Stomach (tissue), 8 donors: ENCODE measurements at regions not wholly inside any gene's neighbourhood (a gene's known extent, or its start where the extent isn't known, plus 50 kb on each side); places are given as distances from the start of the nearest gene placed in this dataset.

Experiments used
- DNase-seq, 2 donors: peaks; one replicate each; pipeline versions ENCODE4 v3.0.0 to v3.0.0-alpha.2; 2013 to 2019
- H3K27ac ChIP-seq, 5 donors: fragments of 200-600 bp in 4 of 5; sonication (generic) in 4 of 5; one replicate each; pipeline ENCODE4 v1.5.1; 2013 to 2019; ENCODE audit warnings: mild to moderate bottlenecking in 1 of 5, moderate library complexity in 1 of 5
- H3K27me3 ChIP-seq, 3 donors: fragments of 200-600 bp; sonication (generic); one replicate each; pipeline ENCODE4 v1.5.1; 2017 to 2019; ENCODE audit warnings: mixed run types in 1 of 3
- H3K36me3 ChIP-seq, 4 donors: fragments of 200-600 bp; sonication (generic); 1 replicate in 3 of 4; 2 replicates in 1 of 4; pipeline ENCODE4 v1.5.1; 2016 to 2019
- H3K4me1 ChIP-seq, 4 donors: fragments of 200-600 bp; sonication (generic); one replicate each; pipeline ENCODE4 v1.5.1; 2016 to 2019
- H3K4me3 ChIP-seq, 4 donors: fragments of 200-600 bp; sonication (generic) in 3 of 4; one replicate each; pipeline ENCODE4 v1.5.1; 2016 to 2019; ENCODE audit warnings: mild to moderate bottlenecking in 1 of 4
- H3K9me3 ChIP-seq, 4 donors: fragments of 200-600 bp; sonication (generic); one replicate each; pipeline ENCODE4 v1.5.1; 2016 to 2019
- CTCF ChIP-seq, 7 experiments: fragments of 450-650 bp in 4 of 7; fragments of 200-600 bp in 3 of 7; sonication (generic) in 3 of 7; IDR thresholded peaks; one replicate each; pipeline ENCODE4 v1.5.1; 2016 to 2019; ENCODE audit warnings: antibody characterized with exemption in 7 of 7, control low read depth in 2 of 7, mild to moderate bottlenecking in 1 of 7
- EP300 ChIP-seq: sonication (generic); formaldehyde crosslinking; IDR thresholded peaks from one replicate; pipeline ENCODE4 v1.6.1; 2017; ENCODE audit warnings: antibody characterized with exemption
- POLR2A ChIP-seq, 4 donors: fragments of 450-650 bp; IDR thresholded peaks; one replicate each; pipeline ENCODE4 v1.6.1; 2016; ENCODE audit warnings: antibody characterized with exemption in 4 of 4, control low read depth in 2 of 4, mild to moderate bottlenecking in 1 of 4, moderate library complexity in 1 of 4
- POLR2AphosphoS5 ChIP-seq, 3 donors: sonication (generic); formaldehyde crosslinking; IDR thresholded peaks; one replicate each; pipeline ENCODE4 v1.6.1; 2016; ENCODE audit warnings: antibody characterized with exemption in 3 of 3
- WGBS, 5 donors: extraction: QIAGEN DNeasy Blood & Tissue Kit in 3 of 5; methylation state at CpG; one replicate each; pipeline versions ENCODE4 v1.1.5 to v1.1.7; 2013 to 2018; 5-methylcytosine and 5-hydroxymethylcytosine counted together
- intact Hi-C: fragments of 100-400 bp; cut with DNase I; formaldehyde crosslinking; loops from one replicate; pipeline ENCODE4 v1.15.1; 2023; ENCODE audit warnings: low total_unique reads
- donor health status: healthy with polysubstance abuse.
- donor health status: Bipolar disorder and iron deficiency.
- donor health status: healthy.

DNA sequence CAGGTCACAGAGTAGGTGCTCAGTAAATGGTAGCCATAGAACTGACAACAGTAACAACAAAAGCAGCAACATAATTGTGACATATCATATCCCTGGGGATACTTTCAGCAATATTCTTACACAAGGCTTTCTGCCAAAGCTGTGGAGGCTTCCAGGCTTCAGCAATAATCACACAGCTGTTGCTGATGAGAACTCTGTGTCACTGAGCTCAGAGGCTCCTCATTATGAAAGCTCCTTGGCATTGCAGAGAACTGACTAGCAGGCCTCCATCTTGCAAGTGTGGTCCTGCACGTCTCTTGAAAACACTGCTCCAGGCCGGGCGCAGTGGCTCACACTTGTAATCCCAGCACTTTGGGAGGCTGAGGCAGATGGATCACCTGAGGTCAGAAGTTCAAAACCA, 97.3 kb upstream of the BTG1 start:
- no peaks in the 10 kb centered on the region for H3K27me3 ChIP-seq
- H3K36me3 ChIP-seq, result no peaks in the 10 kb centered on the region
- no peak overlapping the region for H3K4me3 ChIP-seq
- H3K27ac ChIP-seq, result peak overlapping the region in 4 of 5 donors; percentile 50 to 72 (median 62)
- 77 to 100% (median 90%) methylated on average over 3 of the region's 3 CpGs for WGBS, 5 donors
- peak in 1 of 2 donors; percentile 33 for DNase-seq
- TF ChIP-seq POLR2A (IDR thresholded peaks at IDR 0.05), result no peak
- TF ChIP-seq POLR2AphosphoS5 (IDR thresholded peaks at IDR 0.05), result no peak
- TF ChIP-seq EP300, result no peak
- no peak for TF ChIP-seq CTCF (IDR thresholded peaks at IDR 0.05)
- intact Hi-C loops, result no loop called here
- no peaks in the 10 kb centered on the region for H3K9me3 ChIP-seq
- H3K4me1 ChIP-seq, result peaks cover 0 to 21% (median 10%) of the 10 kb centered on the region in 4 donors

DNA sequence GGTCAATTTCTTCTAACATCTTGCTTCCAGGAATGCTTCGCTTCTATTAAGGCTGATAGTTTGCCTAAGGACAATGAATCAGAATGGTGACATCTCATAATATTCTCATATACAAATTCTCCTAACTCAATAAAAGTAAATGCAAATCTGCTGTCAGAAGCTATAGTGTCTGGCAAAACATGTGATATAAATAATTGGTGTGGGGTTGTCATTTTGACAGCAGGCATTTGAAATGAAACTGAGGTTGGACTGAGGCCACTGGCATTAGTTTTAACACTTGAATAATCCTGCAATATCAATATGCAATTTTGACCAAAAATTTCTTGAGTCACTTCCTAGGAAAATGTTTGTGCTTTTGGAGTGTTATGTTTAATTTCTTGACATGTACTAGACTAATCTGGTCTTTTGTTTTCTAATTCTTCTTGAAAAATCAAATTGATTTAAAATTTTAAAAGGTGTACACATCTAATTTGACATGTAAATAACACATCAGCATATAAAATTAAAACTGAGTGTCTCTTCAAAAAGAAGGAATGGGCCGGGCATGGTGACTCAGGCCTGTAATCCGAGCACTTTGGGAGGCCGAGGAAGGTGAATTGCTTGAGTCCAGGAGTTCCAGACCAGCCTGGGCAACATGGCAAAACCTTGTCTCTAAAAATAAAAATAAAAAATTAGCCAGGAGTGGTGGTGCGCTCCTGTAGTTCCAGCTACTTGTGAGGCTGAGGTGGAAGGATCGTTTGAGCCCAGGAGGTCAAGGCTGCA, 92.3 kb upstream of the BTG1 start:
- WGBS, 5 donors, result 91 to 98% (median 95%) methylated on average over 6 of the region's 6 CpGs
- Histone ChIP-seq H3K4me3 (no peak overlapping the region), H3K27me3 (no peaks in the 10 kb centered on the region), H3K36me3 (no peaks in the 10 kb centered on the region), H3K4me1 (peaks cover 0 to 6% (median under 1%) of the 10 kb centered on the region in 4 donors), H3K9me3 (no peaks in the 10 kb centered on the region), H3K27ac (no peak overlapping the region)
- no peak for DNase-seq
- TF ChIP-seq POLR2A (IDR thresholded peaks at IDR 0.05) (no peak), EP300 (no peak), CTCF (IDR thresholded peaks at IDR 0.05) (no peak), POLR2AphosphoS5 (IDR thresholded peaks at IDR 0.05) (no peak)
- intact Hi-C loops, result no loop called here

DNA sequence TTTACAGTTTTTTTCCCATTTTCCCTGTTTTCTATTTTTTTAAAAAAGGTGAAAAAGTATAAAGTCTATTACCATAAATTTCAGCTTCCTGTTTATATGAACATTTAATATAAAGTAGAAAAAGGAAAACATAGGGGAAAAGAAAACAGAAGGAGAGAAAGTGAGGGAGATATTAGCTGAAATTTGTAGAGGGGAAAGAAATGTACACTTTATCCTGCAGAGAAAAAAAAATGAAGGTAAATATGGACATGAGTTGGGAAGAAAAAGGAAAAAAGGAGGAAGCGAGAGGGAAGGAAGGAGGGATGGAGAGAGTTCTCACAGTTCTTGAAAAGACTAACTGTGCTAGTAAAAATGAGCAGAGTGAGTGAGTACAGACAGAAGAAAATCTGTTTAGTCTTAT, 91.6 kb upstream of the BTG1 start:
- 94 to 100% (median 96%) methylated on average over 1 of the region's 1 CpG for whole genome bisulfite sequencing, 5 donors

GRCh38 chr12:92235703-92236472, 90.2 kb upstream of the BTG1 start:
- Histone ChIP-seq H3K27ac (no peak overlapping the region), H3K9me3 (no peaks in the 10 kb centered on the region), H3K27me3 (no peaks in the 10 kb centered on the region), H3K4me3 (no peak overlapping the region), H3K36me3 (no peaks in the 10 kb centered on the region), H3K4me1 (peaks cover 0 to 9% (median 0%) of the 10 kb centered on the region in 4 donors)
- intact Hi-C loops, result no loop called here
- TF ChIP-seq EP300 (no peak), POLR2AphosphoS5 (IDR thresholded peaks at IDR 0.05) (no peak), POLR2A (IDR thresholded peaks at IDR 0.05) (no peak), CTCF (IDR thresholded peaks at IDR 0.05) (no peak)
- no peak for DNase-seq
- 86 to 97% (median 96%) methylated on average over 7 of the region's 7 CpGs for WGBS, 5 donors

More for the DNA sequence above, 91.6 kb upstream of the BTG1 start:
- Histone ChIP-seq H3K4me1 (peaks cover 0 to 9% (median 0%) of the 10 kb centered on the region in 4 donors), H3K9me3 (no peaks in the 10 kb centered on the region), H3K36me3 (no peaks in the 10 kb centered on the region), H3K4me3 (no peak overlapping the region), H3K27me3 (no peaks in the 10 kb centered on the region), H3K27ac (no peak overlapping the region)
- no peak for TF ChIP-seq POLR2A (IDR thresholded peaks at IDR 0.05)
- intact Hi-C loops, result no loop called here
- DNase-seq, result no peak
